LNCaP clone FGC (cell line): ENCODE measurements at regions not wholly inside any gene's neighbourhood (a gene's known extent, or its start where the extent isn't known, plus 50 kb on each side); places are given as distances from the start of the nearest gene placed in this dataset.

Source experiments
- DNase-seq: peaks from one replicate; pipeline ENCODE4 v3.0.0-alpha.2; 2011; ENCODE audit warnings: low read depth
- H3K4me3 ChIP-seq: 2 replicates; pipeline ENCODE4 v1.5.1; 2011; ENCODE audit warnings: mild to moderate bottlenecking, low read depth, low read length, control low read depth
- TF ChIP-seq, protein P1 (sequence below): IDR thresholded peaks from 2 replicates; pipeline ENCODE4 v1.5.1; 2012; ENCODE audit warnings: mild to moderate bottlenecking; ENCODE audit not compliant: control insufficient read depth, insufficient read depth; ENCODE audit errors: extremely low read depth

DNA sequence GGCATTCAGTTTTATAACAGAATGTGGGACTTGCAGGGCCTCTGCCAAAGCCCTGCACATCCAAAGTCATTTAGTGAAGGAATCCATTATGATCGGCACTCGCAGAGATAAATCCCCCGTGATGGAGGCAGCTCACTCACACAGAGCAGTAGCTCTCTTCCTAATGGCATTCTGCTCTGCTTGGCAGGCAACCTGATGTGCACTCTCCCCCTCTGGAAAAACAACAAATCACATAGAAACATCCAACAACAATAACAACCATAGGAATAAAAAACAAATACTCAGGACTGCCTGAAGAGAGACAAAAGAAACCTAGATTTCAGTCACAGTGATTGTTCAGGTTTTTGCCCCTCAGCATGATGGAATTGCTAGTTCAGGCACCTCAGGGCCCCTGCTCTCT is 59.7 kb downstream of the NAA11 start:
- TF ChIP-seq, protein P1, sequence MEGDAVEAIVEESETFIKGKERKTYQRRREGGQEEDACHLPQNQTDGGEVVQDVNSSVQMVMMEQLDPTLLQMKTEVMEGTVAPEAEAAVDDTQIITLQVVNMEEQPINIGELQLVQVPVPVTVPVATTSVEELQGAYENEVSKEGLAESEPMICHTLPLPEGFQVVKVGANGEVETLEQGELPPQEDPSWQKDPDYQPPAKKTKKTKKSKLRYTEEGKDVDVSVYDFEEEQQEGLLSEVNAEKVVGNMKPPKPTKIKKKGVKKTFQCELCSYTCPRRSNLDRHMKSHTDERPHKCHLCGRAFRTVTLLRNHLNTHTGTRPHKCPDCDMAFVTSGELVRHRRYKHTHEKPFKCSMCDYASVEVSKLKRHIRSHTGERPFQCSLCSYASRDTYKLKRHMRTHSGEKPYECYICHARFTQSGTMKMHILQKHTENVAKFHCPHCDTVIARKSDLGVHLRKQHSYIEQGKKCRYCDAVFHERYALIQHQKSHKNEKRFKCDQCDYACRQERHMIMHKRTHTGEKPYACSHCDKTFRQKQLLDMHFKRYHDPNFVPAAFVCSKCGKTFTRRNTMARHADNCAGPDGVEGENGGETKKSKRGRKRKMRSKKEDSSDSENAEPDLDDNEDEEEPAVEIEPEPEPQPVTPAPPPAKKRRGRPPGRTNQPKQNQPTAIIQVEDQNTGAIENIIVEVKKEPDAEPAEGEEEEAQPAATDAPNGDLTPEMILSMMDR, result no peak
- DNase-seq, result no peak
- H3K4me3 ChIP-seq, result no peak overlapping the region

DNA sequence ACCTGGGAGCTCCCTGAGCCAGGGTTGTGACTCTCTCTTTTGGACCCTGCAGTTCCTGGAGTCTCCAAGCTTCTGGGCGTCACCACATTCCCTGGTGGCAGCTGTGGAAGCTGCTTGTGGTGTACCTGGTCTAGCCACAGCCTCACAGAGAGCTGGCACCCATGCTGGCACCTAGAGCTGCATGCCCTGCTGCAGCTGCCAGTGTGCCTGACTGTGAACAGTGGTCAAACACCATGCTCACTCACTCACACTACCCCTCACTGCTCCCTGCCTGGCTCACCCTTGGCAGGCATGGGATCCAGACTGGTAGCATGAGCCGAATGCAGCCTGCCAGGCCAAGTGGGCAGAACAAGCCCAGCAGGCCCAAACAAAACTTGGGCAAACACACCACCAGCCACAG is 66.6 kb downstream of the NAA11 start:
- H3K4me3 ChIP-seq, result no peak overlapping the region
- TF ChIP-seq, protein P1, result no peak
- no peak for DNase-seq

DNA sequence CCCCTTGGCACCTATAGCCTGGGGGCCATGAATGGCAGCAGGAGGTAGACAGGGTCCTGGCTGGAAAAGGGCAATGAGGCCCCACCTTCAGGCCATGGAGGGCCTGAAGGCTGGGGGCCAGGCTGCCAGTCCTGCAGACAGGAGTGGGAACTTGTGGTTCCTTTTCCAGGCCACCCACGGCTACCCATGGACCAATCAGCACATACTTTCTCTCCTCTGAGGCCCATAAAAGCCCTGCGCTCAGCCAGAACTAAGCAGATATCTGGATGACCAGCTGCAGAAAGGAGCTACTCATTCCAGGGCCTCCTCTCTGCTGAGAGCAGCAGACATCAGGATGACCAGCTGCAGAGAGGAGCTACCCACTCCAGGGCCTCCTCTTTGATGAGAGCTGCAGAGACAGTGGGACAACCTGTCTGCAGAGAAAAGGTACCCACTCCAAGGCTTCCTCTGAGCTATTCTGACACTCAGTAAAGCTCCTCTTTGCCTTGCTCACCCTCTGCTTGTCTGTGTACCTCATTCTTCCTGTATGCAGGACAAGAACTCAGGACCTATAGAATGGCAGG is 67.2 kb downstream of the NAA11 start:
- DNase-seq, result no peak
- H3K4me3 ChIP-seq, result no peak overlapping the region
- TF ChIP-seq, protein P1, result no peak

DNA sequence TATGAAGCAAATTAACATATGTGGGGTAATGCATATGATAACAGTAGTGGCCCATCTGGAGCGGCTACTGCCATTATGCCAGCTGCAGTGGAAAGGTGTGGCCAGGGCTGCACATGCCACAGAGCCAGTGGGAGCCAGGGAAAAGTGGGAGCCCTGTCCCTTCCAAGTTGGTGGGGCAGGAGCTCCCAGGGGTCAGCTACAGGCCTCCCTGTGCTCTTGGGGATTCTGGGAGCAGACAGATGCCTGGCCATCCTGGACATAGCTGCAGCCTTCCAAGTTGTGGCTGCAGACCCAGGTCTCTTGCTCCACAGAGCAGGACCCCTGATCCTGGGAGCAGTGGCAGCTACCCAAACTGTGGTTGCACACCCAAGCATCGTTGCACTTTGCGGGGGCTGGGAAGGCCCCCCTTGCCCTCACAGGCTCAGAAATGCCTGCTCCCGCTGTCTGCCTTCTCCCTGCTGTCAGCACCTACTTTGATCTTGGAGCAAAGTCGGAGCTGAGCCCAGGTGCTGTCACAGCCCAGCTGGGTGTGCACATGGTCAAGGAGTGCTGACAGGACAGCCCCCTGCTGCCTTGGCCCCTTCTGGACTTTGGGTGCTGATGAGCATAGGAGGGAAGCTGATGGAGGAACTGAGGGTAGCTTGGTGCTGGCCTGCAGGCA is 67.8 kb downstream of the NAA11 start:
- TF ChIP-seq, protein P1, result no peak
- no peak overlapping the region for H3K4me3 ChIP-seq
- no peak for DNase-seq

DNA sequence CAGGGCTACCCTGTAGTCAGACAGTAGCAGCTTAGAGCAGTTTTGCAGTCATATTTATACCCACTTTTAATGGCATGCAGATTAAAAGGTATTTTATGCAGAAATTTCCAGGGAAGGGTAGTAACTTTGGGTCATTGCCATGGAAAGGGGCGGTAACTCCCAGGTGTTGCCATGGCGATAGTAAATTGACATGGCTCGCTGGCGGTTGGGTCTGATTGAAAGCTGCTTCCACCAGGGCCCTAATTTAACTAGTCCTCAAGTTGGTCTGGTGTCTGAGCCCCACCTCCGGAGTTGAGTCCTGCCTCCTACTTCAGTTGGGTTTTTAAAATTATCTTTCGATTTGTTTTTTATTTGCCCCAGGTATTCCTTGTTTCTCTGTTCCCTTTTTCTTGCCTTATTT is 70.1 kb downstream of the NAA11 start:
- no peak for DNase-seq
- TF ChIP-seq, protein P1, result no peak

DNA sequence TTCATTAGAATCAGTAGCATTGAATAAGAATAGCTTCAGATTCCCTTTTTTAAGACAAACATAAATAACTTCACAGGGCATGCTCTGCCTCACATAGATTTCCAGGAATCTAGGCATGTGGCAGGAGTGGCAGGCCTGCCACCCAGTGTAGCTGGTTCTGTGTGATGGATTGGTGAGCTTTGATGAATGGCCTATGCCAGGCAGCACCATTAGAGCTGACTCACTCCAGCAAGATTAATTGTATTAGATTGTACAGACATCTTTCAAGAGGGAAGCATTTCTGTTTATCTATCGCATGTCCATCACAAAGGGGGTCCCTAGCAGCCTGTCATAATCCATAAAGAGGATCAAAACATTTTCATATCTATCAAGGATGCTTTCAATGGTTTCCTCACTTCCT is 71.9 kb downstream of the NAA11 start:
- no peak for DNase-seq
- TF ChIP-seq, protein P1, result no peak
- no peak overlapping the region for H3K4me3 ChIP-seq

More for the DNA sequence above, 70.1 kb downstream of the NAA11 start:
- no peak overlapping the region for H3K4me3 ChIP-seq

DNA sequence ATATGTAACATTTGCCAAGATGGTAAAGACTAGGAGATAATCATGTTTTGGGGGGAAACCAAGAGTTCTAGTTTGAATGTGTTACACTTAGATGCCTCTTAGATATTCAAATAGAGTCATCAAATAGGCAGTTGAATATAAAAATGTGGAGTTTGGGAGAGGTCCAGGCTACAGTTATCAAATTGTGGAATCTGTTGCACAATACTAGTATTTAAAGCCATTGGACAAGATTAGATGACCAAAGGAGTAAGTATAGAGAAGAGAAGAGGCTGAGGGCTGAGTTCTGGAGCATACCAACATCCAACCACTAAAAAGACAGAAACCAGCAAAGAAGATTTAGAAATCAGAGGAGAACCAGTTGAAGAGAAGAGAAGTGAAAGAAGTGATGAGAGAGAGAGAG is 72.7 kb downstream of the NAA11 start:
- TF ChIP-seq, protein P1, result no peak
- no peak for DNase-seq
- H3K4me3 ChIP-seq, result no peak overlapping the region
